Transverse colon (tissue), 4 donors: ENCODE measurements at regions not wholly inside any gene's neighbourhood (a gene's known extent, or its start where the extent isn't known, plus 50 kb on each side); places are given as distances from the start of the nearest gene placed in this dataset.

Source experiments
- CTCF ChIP-seq, 5 experiments: fragments of 200-600 bp in 3 of 5; fragments of 450-650 bp in 2 of 5; sonication (generic) in 3 of 5; IDR thresholded peaks; 1 replicate in 2 of 5; 2 replicates in 3 of 5; pipeline ENCODE4 v1.5.1; 2016 to 2017; ENCODE audit warnings: antibody characterized with exemption in 5 of 5, inconsistent platforms in 3 of 5, mild to moderate bottlenecking in 2 of 5, moderate library complexity in 1 of 5
- EP300 ChIP-seq: sonication (generic); formaldehyde crosslinking; IDR thresholded peaks from one replicate; pipeline ENCODE4 v1.6.1; 2017; ENCODE audit warnings: antibody characterized with exemption, low read depth
- POLR2A ChIP-seq: fragments of 450-650 bp; IDR thresholded peaks from one replicate; pipeline ENCODE4 v1.6.1; 2016; ENCODE audit warnings: antibody characterized with exemption, mild to moderate bottlenecking, moderate library complexity
- POLR2AphosphoS5 ChIP-seq, 3 donors: sonication (generic); formaldehyde crosslinking; IDR thresholded peaks; one replicate each; pipeline ENCODE4 v1.6.1; 2016; ENCODE audit warnings: antibody characterized with exemption in 3 of 3

DNA sequence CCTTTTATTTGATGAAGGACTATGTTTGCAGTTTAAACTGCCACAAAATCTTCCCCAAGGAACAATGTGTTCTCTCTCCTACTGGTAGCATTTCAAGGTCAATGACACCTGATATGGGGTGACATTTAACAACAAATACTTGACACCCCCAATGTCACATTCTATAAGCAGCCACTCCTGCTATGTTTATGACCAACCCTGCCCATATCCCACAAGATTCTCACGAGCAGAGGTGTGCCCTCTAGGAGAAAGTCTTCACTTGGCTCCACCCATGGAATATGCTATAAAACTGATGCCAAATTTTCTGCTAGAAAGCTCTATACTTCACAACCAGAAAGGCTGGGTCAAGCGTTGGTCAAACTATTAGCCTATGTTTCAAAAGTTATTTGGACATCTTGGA lies 105.6 kb upstream of the ARID2 start:
- TF ChIP-seq POLR2A = no peak
- no peak for TF ChIP-seq EP300
- TF ChIP-seq CTCF (IDR thresholded peaks at IDR 0.05) = no peak
- no peak for TF ChIP-seq POLR2AphosphoS5 (IDR thresholded peaks at IDR 0.05)
